CD14-positive monocyte (primary cell): ENCODE measurements at regions not wholly inside any gene's neighbourhood (a gene's known extent, or its start where the extent isn't known, plus 50 kb on each side); places are given as distances from the start of the nearest gene placed in this dataset.

Experiments used
- DNase-seq, 3 donors: peaks; one replicate each; pipeline ENCODE4 v3.0.0-alpha.2; 2011 to 2022
- H2AFZ ChIP-seq: 2 replicates; pipeline ENCODE4 v1.6.0; 2012; ENCODE audit warnings: mild to moderate bottlenecking, low read depth, low read length, inconsistent platforms; ENCODE audit not compliant: insufficient read depth, poor library complexity, severe bottlenecking
- H3K27ac ChIP-seq, 2 donors: 1 replicate in 1 of 2; 2 replicates in 1 of 2; pipeline ENCODE4 v1.5.1; 2012 to 2013; ENCODE audit warnings: low read length in 2 of 2, control low read depth in 1 of 2, inconsistent platforms in 1 of 2, low read depth in 1 of 2, mild to moderate bottlenecking in 1 of 2
- H3K27me3 ChIP-seq, 2 donors: one replicate each; pipeline versions ENCODE4 v1.6.0 to v1.6.1; 2011 to 2013; ENCODE audit warnings: low read length in 2 of 2; ENCODE audit not compliant: control insufficient read depth in 2 of 2, insufficient read depth in 2 of 2
- H3K36me3 ChIP-seq, 2 donors: replicated peaks in 1 of 2; 1 replicate in 1 of 2; 2 replicates in 1 of 2; pipeline versions ENCODE4 v1.5.1 to v1.6.1; 2012 to 2013; ENCODE audit warnings: low read length in 2 of 2, control low read depth in 1 of 2, inconsistent platforms in 1 of 2, mild to moderate bottlenecking in 1 of 2; ENCODE audit not compliant: insufficient read depth in 2 of 2, control insufficient read depth in 1 of 2
- H3K4me1 ChIP-seq, 2 donors: 1 replicate in 1 of 2; 2 replicates in 1 of 2; pipeline versions ENCODE4 v1.5.1 to v1.6.1; 2012 to 2013; ENCODE audit warnings: low read length in 2 of 2, control low read depth in 1 of 2, inconsistent platforms in 1 of 2, mild to moderate bottlenecking in 1 of 2, moderate library complexity in 1 of 2; ENCODE audit not compliant: insufficient read depth in 2 of 2, control insufficient read depth in 1 of 2
- H3K4me2 ChIP-seq: replicated peaks from 2 replicates; pipeline ENCODE3; 2012; ENCODE audit warnings: low read length, moderate library complexity, mild to moderate bottlenecking; ENCODE audit not compliant: poor library complexity, severe bottlenecking; ENCODE audit errors: extremely low read depth
- H3K4me3 ChIP-seq, 3 experiments: fragments of 200-600 bp in 1 of 3; sonication (generic) in 1 of 3; replicated peaks in 1 of 3; 1 replicate in 2 of 3; 2 replicates in 1 of 3; pipeline ENCODE4 v1.5.1; 2011 to 2013; ENCODE audit warnings: low read length in 3 of 3, mild to moderate bottlenecking in 3 of 3, control low read depth in 2 of 3, low read depth in 2 of 3, inconsistent platforms in 1 of 3, moderate library complexity in 1 of 3
- H3K79me2 ChIP-seq: 2 replicates; pipeline ENCODE4 v1.6.0; 2012; ENCODE audit warnings: mild to moderate bottlenecking, control low read depth, inconsistent platforms, low read length, moderate library complexity; ENCODE audit not compliant: insufficient read depth
- H3K9ac ChIP-seq: 2 replicates; pipeline ENCODE4 v1.6.0; 2017; ENCODE audit warnings: low read length, mild to moderate bottlenecking; ENCODE audit not compliant: insufficient read depth, poor library complexity, severe bottlenecking
- H3K9me3 ChIP-seq, 2 donors: replicated peaks in 1 of 2; 1 replicate in 1 of 2; 2 replicates in 1 of 2; pipeline versions ENCODE4 v1.5.1 to v1.6.1; 2012 to 2013; ENCODE audit warnings: low read length in 2 of 2, control low read depth in 1 of 2; ENCODE audit not compliant: control insufficient read depth in 1 of 2, insufficient read depth in 1 of 2
- H4K20me1 ChIP-seq: 2 replicates; pipeline ENCODE4 v1.6.0; 2012; ENCODE audit warnings: mild to moderate bottlenecking, low read length, control low read depth, moderate library complexity; ENCODE audit not compliant: insufficient read depth
- H3K27ac Mint-ChIP-seq, 7 donors: one replicate each; pipeline ENCODE4 v1.8.0; 2020; ENCODE audit warnings: mild to moderate bottlenecking in 7 of 7, mixed read lengths in 7 of 7, moderate library complexity in 6 of 7, inconsistent platforms in 2 of 7
- H3K27me3 Mint-ChIP-seq, 3 donors: one replicate each; pipeline ENCODE4 v1.8.0; 2021 to 2022; ENCODE audit warnings: low read depth in 3 of 3, mild to moderate bottlenecking in 3 of 3, mixed read lengths in 3 of 3, moderate library complexity in 3 of 3, inconsistent platforms in 1 of 3
- H3K36me3 Mint-ChIP-seq, 2 donors: one replicate each; pipeline ENCODE4 v1.8.0; 2020; ENCODE audit warnings: mixed read lengths in 2 of 2, inconsistent platforms in 1 of 2, mild to moderate bottlenecking in 1 of 2
- H3K4me1 Mint-ChIP-seq: one replicate; pipeline ENCODE4 v1.8.0; 2020; ENCODE audit warnings: mild to moderate bottlenecking, mixed read lengths
- H3K4me3 Mint-ChIP-seq, 2 donors: one replicate each; pipeline ENCODE4 v1.8.0; 2020; ENCODE audit warnings: mild to moderate bottlenecking in 2 of 2, mixed read lengths in 2 of 2, moderate library complexity in 1 of 2
- H3K9me3 Mint-ChIP-seq, 7 donors: one replicate each; pipeline ENCODE4 v1.8.0; 2020 to 2022; ENCODE audit warnings: mixed read lengths in 7 of 7, mild to moderate bottlenecking in 6 of 7, moderate library complexity in 6 of 7, inconsistent platforms in 2 of 7
- WGBS: methylation state at CpG from one replicate; pipeline ENCODE4 v1.1.5; 2013; ENCODE audit warnings: missing lambda C conversion rate; ENCODE audit not compliant: insufficient coverage; 5-methylcytosine and 5-hydroxymethylcytosine counted together
- intact Hi-C, 2 donors: fragments of 100-400 bp; cut with micrococcal nuclease; formaldehyde crosslinking; loops; one replicate each; pipeline versions ENCODE4 v1.15.0 to v1.15.1; 2023
- TF ChIP-seq, protein P1 (sequence below): fragments of 200-600 bp; IDR thresholded peaks from one replicate; pipeline ENCODE4 v1.8.0; 2022; ENCODE audit warnings: antibody characterized with exemption, mild to moderate bottlenecking

GRCh38 chr2:150733051-150733618 is 245.7 kb upstream of the RND3 start:
- Histone ChIP-seq H3K36me3 (no peaks in the 10 kb centered on the region), H3K79me2 (no peaks in the 10 kb centered on the region), H3K9me3 (peaks cover 6 to 8% of the 10 kb centered on the region in 2 donors), H3K9ac (no peak overlapping the region), H3K4me1 (no peaks in the 10 kb centered on the region), H3K4me3 (no peak overlapping the region), H3K4me2 (no peak overlapping the region), H2AFZ (no peak overlapping the region), H4K20me1 (no peaks in the 10 kb centered on the region), H3K27me3 (no peaks in the 10 kb centered on the region), H3K27ac (no peak overlapping the region)
- H3K9me3 Mint-ChIP-seq: peaks cover 0 to 10% (median 4%) of the 10 kb centered on the region in 7 donors
- no peaks in the 10 kb centered on the region for H3K4me1 Mint-ChIP-seq
- no peak overlapping the region for H3K4me3 Mint-ChIP-seq
- no peaks in the 10 kb centered on the region for H3K36me3 Mint-ChIP-seq
- 87% methylated on average over 3 of the region's 4 CpGs for WGBS
- H3K27me3 Mint-ChIP-seq: peaks cover 0 to 1% (median 0%) of the 10 kb centered on the region in 3 donors
- no peak for DNase-seq
- no peak overlapping the region for H3K27ac Mint-ChIP-seq
- TF ChIP-seq, protein P1, sequence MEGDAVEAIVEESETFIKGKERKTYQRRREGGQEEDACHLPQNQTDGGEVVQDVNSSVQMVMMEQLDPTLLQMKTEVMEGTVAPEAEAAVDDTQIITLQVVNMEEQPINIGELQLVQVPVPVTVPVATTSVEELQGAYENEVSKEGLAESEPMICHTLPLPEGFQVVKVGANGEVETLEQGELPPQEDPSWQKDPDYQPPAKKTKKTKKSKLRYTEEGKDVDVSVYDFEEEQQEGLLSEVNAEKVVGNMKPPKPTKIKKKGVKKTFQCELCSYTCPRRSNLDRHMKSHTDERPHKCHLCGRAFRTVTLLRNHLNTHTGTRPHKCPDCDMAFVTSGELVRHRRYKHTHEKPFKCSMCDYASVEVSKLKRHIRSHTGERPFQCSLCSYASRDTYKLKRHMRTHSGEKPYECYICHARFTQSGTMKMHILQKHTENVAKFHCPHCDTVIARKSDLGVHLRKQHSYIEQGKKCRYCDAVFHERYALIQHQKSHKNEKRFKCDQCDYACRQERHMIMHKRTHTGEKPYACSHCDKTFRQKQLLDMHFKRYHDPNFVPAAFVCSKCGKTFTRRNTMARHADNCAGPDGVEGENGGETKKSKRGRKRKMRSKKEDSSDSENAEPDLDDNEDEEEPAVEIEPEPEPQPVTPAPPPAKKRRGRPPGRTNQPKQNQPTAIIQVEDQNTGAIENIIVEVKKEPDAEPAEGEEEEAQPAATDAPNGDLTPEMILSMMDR: no peak
- intact Hi-C loops: no loop called here

GRCh38 chr2:150732491-150732890 is 245.0 kb upstream of the RND3 start:
- peaks cover 0 to 1% (median 0%) of the 10 kb centered on the region in 3 donors for H3K27me3 Mint-ChIP-seq
- H3K36me3 ChIP-seq: no peaks in the 10 kb centered on the region
- no peaks in the 10 kb centered on the region for H3K36me3 Mint-ChIP-seq
- no peak overlapping the region for H3K4me3 ChIP-seq
- H3K4me2 ChIP-seq: no peak overlapping the region
- H3K9me3 Mint-ChIP-seq: peaks cover 0 to 10% (median 4%) of the 10 kb centered on the region in 7 donors
- TF ChIP-seq, protein P1: no peak
- no peak for DNase-seq
- intact Hi-C loops: no loop called here
- H3K79me2 ChIP-seq: no peaks in the 10 kb centered on the region
- H3K27ac Mint-ChIP-seq: no peak overlapping the region
- no peak overlapping the region for H2AFZ ChIP-seq
- no peaks in the 10 kb centered on the region for H3K4me1 Mint-ChIP-seq
- H3K4me1 ChIP-seq: no peaks in the 10 kb centered on the region
- WGBS: no CpG with 5 or more reads among the region's 1 CpG
- no peak overlapping the region for H3K4me3 Mint-ChIP-seq
- H4K20me1 ChIP-seq: no peaks in the 10 kb centered on the region
- no peak overlapping the region for H3K27ac ChIP-seq
- H3K27me3 ChIP-seq: no peaks in the 10 kb centered on the region
- no peak overlapping the region for H3K9ac ChIP-seq
- H3K9me3 ChIP-seq: peaks cover 6 to 8% of the 10 kb centered on the region in 2 donors
